ENCODE measurements at regions not wholly inside any gene's neighbourhood (a gene's known extent, or its start where the extent isn't known, plus 50 kb on each side); places are given as distances from the start of the nearest gene placed in this dataset.
A peak's percentile ranks its signal among the peaks of the same experiment; 100 is the strongest.

DNA sequence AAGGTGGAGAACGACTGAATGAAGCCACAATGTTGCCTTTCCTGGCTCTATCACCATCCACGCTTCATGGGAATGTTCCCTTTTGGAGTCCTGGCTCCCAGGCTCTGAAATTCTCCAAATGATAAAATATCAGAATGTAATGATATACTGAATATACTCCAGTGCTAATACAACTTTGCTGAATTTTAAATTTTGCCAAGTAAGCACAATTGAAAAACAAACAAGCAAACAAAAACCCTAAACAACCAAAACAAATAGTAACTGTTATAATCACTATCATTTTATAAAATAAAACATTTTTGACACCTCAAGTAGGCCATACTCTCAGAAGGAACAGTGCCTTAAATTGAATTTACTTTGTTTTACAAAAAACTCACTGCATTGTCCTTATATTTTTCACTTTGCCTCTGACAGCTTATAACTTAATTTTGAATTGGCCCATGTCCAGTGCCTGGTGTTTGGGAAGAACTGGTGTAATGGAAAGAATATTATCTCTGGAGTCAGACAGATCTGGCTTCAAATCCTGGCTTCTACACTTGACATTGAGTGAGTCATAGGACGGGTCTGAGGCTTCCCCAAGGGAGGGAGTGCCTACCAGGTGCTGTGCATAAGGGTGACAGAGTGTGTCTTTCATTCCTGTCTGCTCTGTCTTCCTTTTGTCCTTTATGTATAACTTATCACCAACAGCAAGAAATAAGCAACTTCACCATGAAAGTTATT, 698.3 kb downstream of the EPM2A start:
- peak; percentile 52 for DNase-seq

DNA sequence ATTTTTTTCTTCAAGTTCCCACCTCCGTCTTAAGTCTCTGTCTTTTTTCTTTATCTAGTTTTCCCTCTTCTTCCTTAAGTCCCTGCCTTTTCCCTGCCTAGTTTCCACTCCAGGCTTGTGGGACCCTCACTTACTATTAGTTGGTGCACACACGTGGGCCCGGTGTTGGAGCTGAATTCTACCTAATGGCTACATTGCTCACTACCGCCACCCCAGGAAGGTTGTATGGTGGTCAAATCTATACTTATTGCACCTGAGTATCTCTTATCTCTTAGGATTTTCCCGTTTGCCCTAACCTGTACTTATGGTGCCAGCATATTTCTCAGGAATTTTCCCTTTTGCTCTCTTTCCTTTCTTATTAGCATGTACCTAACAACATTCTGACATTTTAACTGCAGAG, 692.8 kb downstream of the EPM2A start:
- no peak for DNase-seq

GRCh38 chr6:145043926-145044500, 691.3 kb downstream of the EPM2A start:
- DNase-seq = no peak

DNA sequence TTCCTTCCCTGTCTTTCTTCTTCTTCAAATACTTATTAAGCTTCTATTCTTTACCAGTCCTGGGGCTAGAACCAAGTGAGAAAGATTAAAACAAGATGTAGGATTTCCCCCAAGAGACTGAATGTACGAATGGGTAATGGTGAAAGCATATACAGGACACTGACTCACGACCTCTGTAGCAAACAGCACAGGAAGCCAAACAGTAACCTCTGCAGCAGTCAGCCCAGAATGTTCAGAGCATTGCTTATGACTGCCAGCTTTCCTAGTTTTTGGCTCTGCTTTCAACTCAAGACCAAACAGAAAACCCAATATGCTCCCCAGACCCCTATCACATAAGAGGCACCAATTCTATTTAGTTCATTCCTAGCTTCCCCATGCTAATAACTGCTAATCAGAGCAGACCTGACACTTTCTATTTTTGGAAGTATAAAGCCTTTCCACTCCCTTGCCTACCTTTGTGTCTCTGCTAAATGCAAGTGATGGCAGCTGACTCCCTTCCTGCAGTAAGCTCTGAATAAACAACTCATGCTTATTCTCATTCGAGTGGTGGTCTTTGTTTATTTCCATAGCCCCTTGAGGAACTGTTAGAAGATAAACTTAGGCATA, 690.6 kb downstream of the EPM2A start:
- peak; percentile 57 for DNase-seq

- peak; percentile 92 for DNase-seq
Observed at GRCh38 chr6:145045582-145045981, 689.7 kb downstream of the EPM2A start.

GRCh38 chr6:145047891-145048290, 687.4 kb downstream of the EPM2A start:
- no peak for DNase-seq

DNA sequence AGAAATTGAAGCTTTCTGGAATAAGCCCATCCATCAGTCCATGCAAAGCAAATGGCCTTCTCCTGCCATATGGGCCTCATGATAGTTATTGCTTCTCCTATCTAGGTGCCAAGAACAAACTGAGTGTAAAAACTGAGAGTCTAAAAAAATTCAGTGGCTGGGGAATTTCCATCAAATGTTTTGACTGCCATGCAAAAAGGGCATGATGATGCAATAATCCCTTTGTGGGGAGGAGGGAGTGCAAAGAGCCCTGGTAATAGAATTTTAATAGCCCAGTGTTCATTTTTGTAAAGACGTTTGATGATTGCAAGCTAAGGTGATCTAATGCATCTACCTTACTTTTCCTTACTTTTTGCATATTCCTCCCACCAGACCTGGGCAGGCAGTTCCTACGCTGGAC, 683.7 kb downstream of the EPM2A start:
- peak; percentile 24 for DNase-seq

- no peak for DNase-seq
Observed at GRCh38 chr6:145055567-145055966, 679.8 kb downstream of the EPM2A start.

GRCh38 chr6:145060714-145061113, 674.6 kb downstream of the EPM2A start:
- DNase-seq = no peak

DNA sequence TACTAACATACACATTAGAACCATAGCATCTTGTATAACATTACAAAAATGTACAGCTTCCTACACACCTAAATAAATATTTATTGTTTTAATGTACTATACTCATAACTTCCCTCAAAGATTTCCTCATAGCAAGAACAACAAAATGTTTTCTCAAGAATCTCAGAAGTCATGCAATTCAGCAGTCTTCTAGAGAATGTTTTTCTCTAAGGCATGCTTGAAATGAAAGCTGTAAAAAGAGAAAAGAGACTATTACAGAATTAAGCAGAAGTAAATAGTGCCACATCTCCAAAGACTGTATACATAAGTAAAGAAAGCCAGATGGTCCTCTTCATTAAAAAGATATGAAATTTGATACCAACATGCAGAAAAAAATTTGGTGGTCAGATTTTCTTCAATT, 672.2 kb downstream of the EPM2A start:
- DNase-seq = peak; percentile 63

DNA sequence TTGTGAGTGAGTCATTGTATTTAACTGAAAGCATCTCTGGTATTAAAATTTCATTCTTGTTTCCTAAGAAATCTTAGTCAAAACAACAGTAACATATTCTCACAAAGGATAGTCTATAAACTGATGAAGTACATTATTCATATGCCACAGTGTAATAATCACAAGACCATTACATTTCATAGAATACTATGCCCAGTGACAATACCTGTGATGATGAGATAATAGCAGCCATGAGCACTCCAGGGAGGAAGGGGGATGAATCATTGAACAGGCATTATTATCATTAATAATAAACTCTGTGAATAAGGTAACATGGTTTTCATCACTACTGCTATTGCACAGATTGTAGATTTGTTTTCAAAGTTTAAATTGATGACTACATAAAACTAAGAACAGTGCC, 667.9 kb downstream of the EPM2A start:
- no peak for DNase-seq

- no peak for DNase-seq
Observed at GRCh38 chr6:145068577-145068976, 666.7 kb downstream of the EPM2A start.

- no peak for DNase-seq
Observed at GRCh38 chr6:145069966-145070365, 665.4 kb downstream of the EPM2A start.

GRCh38 chr6:145070791-145071190, 664.5 kb downstream of the EPM2A start:
- DNase-seq = no peak

DNA sequence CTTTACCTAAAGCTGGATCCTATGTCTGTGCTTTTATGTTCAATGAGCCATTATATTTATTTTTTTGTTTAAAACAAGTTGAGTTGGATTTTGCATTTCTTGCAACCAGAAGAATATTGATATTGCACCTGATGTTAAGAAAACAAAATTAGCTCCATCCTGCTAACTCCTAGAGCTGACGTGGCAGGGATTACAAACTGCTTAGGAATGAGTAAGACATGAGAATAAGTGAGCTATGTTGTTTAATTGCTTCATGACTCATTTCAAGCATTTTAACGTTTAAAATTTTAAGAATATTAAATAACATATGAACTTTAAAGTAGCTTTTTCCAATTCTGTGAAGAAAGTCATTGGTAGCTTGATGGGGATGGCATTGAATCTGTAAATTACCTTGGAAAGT, 663.5 kb downstream of the EPM2A start:
- no peak for DNase-seq

GRCh38 chr6:145073811-145074210, 661.5 kb downstream of the EPM2A start:
- DNase-seq = no peak

GRCh38 chr6:145074805-145075204, 660.5 kb downstream of the EPM2A start:
- no peak for DNase-seq

DNA sequence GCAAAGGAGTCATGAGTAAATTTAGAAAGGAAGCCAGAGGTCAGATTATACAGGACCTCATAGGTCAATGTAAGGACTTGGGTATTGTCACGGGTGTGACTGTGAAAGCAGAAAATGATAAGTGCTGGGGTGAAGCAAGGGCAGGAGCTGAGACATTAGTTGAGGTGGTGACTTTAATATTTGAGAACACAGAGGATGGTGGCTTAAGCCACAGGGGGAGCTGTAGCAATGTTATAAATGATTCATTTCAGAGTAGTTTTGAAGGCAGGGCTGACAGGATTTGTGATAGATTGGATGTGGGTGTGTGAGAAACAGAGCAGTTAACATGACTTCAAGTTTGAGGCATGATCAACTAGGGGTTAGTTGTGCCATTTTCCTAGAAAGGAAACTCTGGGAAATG, 659.9 kb downstream of the EPM2A start:
- DNase-seq = no peak

DNA sequence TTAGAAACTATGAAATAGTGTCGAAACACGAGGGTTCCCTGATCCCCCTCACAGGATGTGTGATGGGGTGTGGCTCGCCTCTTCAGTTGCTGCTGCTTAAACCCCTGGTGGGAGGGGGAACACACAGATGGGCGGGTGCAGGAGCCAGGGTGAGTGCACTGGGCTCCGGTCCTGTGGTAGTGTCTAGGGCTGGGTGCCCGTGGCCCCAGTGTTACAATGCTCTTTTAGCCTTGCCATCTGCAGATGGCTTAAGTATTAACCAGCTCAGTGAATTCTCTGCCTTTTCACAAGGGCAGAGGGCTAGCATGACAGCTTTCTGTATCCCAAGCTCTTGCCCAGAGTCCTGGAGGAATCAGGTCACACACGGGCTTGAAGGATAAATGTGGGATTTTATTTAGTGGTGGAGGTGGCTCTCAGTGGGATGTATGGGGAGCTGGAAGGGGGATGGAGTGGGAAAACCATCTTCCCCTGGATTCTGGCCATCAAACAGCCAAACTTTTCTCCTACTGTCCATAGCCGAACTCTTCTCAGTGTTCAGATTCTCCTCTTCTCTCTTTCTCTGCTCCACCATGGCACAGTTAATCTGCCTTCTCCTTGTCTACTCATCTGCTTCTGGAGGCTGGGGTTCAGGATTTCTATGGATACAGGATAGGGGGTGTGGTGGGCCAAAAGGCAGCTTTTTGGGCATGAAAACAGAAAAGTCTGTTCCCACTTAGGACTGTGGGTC, 659.0 kb downstream of the EPM2A start:
- DNase-seq = no peak

GRCh38 chr6:145077382-145077781, 657.9 kb downstream of the EPM2A start:
- DNase-seq = no peak

GRCh38 chr6:145080651-145081050, 654.7 kb downstream of the EPM2A start:
- no peak for DNase-seq

DNA sequence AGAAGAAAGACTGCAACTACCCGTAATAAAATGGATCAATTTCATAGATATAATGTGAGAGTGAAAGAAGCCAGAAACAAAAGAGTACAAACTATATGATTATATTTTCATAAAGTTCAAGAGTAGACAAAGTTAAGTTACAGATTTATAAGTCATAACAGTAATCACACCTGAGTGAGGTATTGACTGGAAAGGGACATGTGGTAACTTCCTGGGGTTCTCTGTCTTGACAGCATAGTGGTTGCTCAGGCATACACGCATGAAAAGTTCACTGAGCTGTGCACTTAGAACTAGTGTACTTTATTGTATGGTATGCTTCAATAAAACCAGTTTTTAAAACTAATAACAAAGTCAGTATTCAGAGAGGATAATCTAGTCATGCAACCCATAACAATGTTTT, 653.6 kb downstream of the EPM2A start:
- no peak for DNase-seq

GRCh38 chr6:145082359-145082758, 653.0 kb downstream of the EPM2A start:
- no peak for DNase-seq

DNA sequence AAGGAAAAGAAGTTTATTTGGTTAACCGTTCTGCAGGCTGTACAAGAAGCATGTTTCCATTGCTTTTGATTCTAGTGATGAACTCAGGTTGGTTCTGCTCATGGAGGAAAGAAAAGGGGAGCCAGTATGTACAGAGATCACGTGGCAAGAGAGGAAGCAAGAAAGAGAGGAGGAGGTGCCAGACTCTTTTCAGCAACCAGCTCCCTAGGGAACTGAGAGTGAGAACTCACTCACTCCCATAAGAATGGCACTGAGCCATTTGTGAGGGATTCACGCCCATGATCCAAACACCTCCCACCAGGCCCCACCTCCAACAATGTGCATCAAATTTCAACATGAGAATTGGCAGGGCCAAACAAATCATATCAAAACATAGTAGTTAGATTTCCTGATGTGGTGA, 649.1 kb downstream of the EPM2A start:
- peak; percentile 98 for DNase-seq

Data from NCI-H2171 treated with DMSO at 0.1 percent for 48 hours (cell line).